B cell (primary cell): ENCODE measurements at regions not wholly inside any gene's neighbourhood (a gene's known extent, or its start where the extent isn't known, plus 50 kb on each side); places are given as distances from the start of the nearest gene placed in this dataset.
"Not testable (repeated sequence)": the region's sequence is repeated elsewhere in the genome, so short reads cannot be mapped to it uniquely, and the experiment has no call there.

ENCODE experiments used
- ATAC-seq: fragments of 200-7000 bp; cut with Tn5 transposase; one replicate; pipeline ENCODE4 v1.10.0; 2021; ENCODE audit warnings: low read depth, mild to moderate bottlenecking, moderate number of reproducible peaks, moderate library complexity
- CTCF ChIA-PET: fragments of 350-600 bp; sonication (Branson Sonifier 250); formaldehyde crosslinking; loops from one replicate; lab custom pipeline; 2021; ENCODE audit warnings: antibody characterized with exemption, inconsistent platforms; lab: Charles Lee
- POLR2A ChIA-PET: fragments of 350-600 bp; sonication (Branson Sonifier 250); formaldehyde crosslinking; loops from one replicate; lab custom pipeline; 2021; ENCODE audit warnings: antibody characterized with exemption; lab: Charles Lee
- DNase-seq: peaks from one replicate; pipeline ENCODE4 v3.0.0; 2013
- H2AFZ ChIP-seq: 2 replicates; pipeline ENCODE4 v1.6.1; 2012; ENCODE audit warnings: mild to moderate bottlenecking, low read depth, low read length; ENCODE audit not compliant: insufficient read depth, poor library complexity, severe bottlenecking
- H3K27ac ChIP-seq, 2 donors: 1 replicate in 1 of 2; 2 replicates in 1 of 2; pipeline ENCODE4 v1.5.1; 2012 to 2013; ENCODE audit warnings: low read length in 2 of 2, mild to moderate bottlenecking in 2 of 2, moderate library complexity in 1 of 2
- H3K27me3 ChIP-seq, 4 experiments: fragments of 200-600 bp in 1 of 4; sonication (generic) in 1 of 4; replicated peaks in 1 of 4; 1 replicate in 2 of 4; 2 replicates in 2 of 4; pipeline versions ENCODE4 v1.6.1 to v1.7.0; 2013 to 2016; ENCODE audit warnings: low read length in 3 of 4, mild to moderate bottlenecking in 2 of 4, mixed read lengths in 1 of 4, moderate library complexity in 1 of 4; ENCODE audit not compliant: insufficient read depth in 4 of 4, control insufficient read depth in 3 of 4; ENCODE audit errors: control extremely low read depth in 1 of 4
- H3K36me3 ChIP-seq, 2 experiments: replicated peaks in 1 of 2; 1 replicate in 1 of 2; 2 replicates in 1 of 2; pipeline versions ENCODE4 v1.6.1 to v1.7.1; 2013; ENCODE audit warnings: low read length in 1 of 2; ENCODE audit not compliant: insufficient read depth in 2 of 2, control insufficient read depth in 1 of 2; ENCODE audit errors: control extremely low read depth in 1 of 2, extremely low read depth in 1 of 2
- H3K4me1 ChIP-seq, 2 donors: fragments of 200-600 bp in 1 of 2; sonication (generic) in 1 of 2; 1 replicate in 1 of 2; 2 replicates in 1 of 2; pipeline versions ENCODE4 v1.5.1 to v1.6.1; 2013 to 2017; ENCODE audit warnings: low read length in 2 of 2; ENCODE audit not compliant: control insufficient read depth in 2 of 2, insufficient read depth in 2 of 2
- H3K4me2 ChIP-seq: replicated peaks from 2 replicates; pipeline ENCODE3; 2012; ENCODE audit warnings: mild to moderate bottlenecking, low read depth, low read length; ENCODE audit not compliant: poor library complexity, severe bottlenecking
- H3K4me3 ChIP-seq, 5 experiments: fragments of 200-600 bp in 1 of 5; sonication (generic) in 1 of 5; 1 replicate in 3 of 5; 2 replicates in 2 of 5; pipeline versions ENCODE4 v1.5.1 to v1.7.0; 2011 to 2016; ENCODE audit warnings: low read length in 4 of 5, mild to moderate bottlenecking in 4 of 5, low read depth in 2 of 5, control low read depth in 1 of 5, moderate library complexity in 1 of 5; ENCODE audit not compliant: insufficient read depth in 1 of 5; ENCODE audit errors: control extremely low read depth in 1 of 5, extremely low read depth in 1 of 5
- H3K79me2 ChIP-seq: fragments of 200-600 bp; sonication (generic); one replicate; pipeline ENCODE4 v1.6.0; 2016; ENCODE audit warnings: low read length; ENCODE audit not compliant: control insufficient read depth, insufficient read depth
- H3K9ac ChIP-seq: fragments of 200-600 bp; sonication (generic); 2 replicates; pipeline ENCODE4 v1.6.1; 2017; ENCODE audit warnings: mild to moderate bottlenecking, low read length, moderate library complexity
- H3K9me3 ChIP-seq, 3 donors: one replicate each; pipeline versions ENCODE4 v1.6.1 to v1.7.1; 2013; ENCODE audit warnings: low read length in 2 of 3; ENCODE audit not compliant: control insufficient read depth in 2 of 3, insufficient read depth in 1 of 3; ENCODE audit errors: control extremely low read depth in 1 of 3
- H4K20me1 ChIP-seq: 2 replicates; pipeline ENCODE4 v1.6.0; 2012; ENCODE audit warnings: mild to moderate bottlenecking, low read length; ENCODE audit not compliant: insufficient read depth, control insufficient read depth, poor library complexity, severe bottlenecking
- H3K27ac Mint-ChIP-seq: one replicate; pipeline ENCODE4 v1.8.0; 2021; ENCODE audit warnings: mixed read lengths
- H3K27me3 Mint-ChIP-seq: one replicate; pipeline ENCODE4 v1.8.0; 2021; ENCODE audit warnings: mixed read lengths
- H3K4me1 Mint-ChIP-seq: one replicate; pipeline ENCODE4 v1.8.0; 2021; ENCODE audit warnings: mixed read lengths
- H3K4me3 Mint-ChIP-seq: one replicate; pipeline ENCODE4 v1.8.0; 2021; ENCODE audit warnings: mixed read lengths
- H3K9me3 Mint-ChIP-seq: one replicate; pipeline ENCODE4 v1.8.0; 2022; ENCODE audit warnings: mixed read lengths; ENCODE audit not compliant: insufficient read depth
- EZH2 ChIP-seq: IDR thresholded peaks from 2 replicates; pipeline ENCODE4 v1.6.1; 2012; ENCODE audit warnings: borderline replicate concordance, low read depth, mild to moderate bottlenecking, moderate library complexity, low read length; ENCODE audit not compliant: insufficient read depth, poor library complexity, severe bottlenecking
- WGBS: methylation state at CpG from one replicate; pipeline ENCODE4 v1.1.5; 2013; ENCODE audit warnings: missing lambda C conversion rate; ENCODE audit not compliant: insufficient coverage; 5-methylcytosine and 5-hydroxymethylcytosine counted together
- intact Hi-C: fragments of 100-400 bp; cut with micrococcal nuclease; formaldehyde crosslinking; loops from one replicate; pipeline ENCODE4 v1.10.0; 2022
- TF ChIP-seq, protein P1 (sequence below): fragments of 200-600 bp; IDR thresholded peaks from one replicate; pipeline ENCODE4 v1.8.0; 2022; ENCODE audit warnings: antibody characterized with exemption, mild to moderate bottlenecking

DNA sequence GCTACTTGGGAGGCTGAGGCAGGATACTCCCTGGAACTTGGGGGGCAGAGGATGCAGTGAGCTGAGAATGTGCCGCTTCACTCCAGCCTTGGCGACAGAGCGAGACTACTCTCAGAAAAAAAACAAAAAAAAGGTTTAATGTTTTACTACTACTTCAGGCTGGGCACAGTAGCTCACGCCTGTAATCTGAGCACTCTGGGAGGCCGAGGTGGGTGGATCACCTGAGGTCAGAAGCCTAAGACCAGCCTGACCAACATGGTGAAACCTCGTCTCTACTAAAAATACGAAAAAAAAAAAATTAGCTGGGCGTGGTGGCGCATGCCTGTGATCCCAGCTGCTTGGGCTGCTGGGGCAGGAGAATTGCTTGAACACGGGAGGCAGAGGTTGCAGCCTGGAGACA lies 75.7 kb upstream of the ATIC start:
- Histone ChIP-seq H3K27ac (no peak overlapping the region), H3K9me3 (no peaks in the 10 kb centered on the region), H3K36me3 (no peaks in the 10 kb centered on the region), H3K9ac (no peak overlapping the region), H3K27me3 (no peaks in the 10 kb centered on the region), H3K4me3 (no peak overlapping the region), H3K79me2 (no peaks in the 10 kb centered on the region), H2AFZ (no peak overlapping the region), H3K4me2 (no peak overlapping the region), H4K20me1 (no peaks in the 10 kb centered on the region), H3K4me1 (no peaks in the 10 kb centered on the region)
- 95% methylated on average over 7 of the region's 10 CpGs for WGBS
- intact Hi-C loops: no loop called here
- DNase-seq (no peak), ATAC-seq (no peak)
- Mint-ChIP-seq H3K4me1 (no peaks in the 10 kb centered on the region), H3K9me3 (no peaks in the 10 kb centered on the region), H3K27me3 (peaks cover 3% of the 10 kb centered on the region), H3K27ac (no peak overlapping the region), H3K4me3 (no peak overlapping the region)
- POLR2A ChIA-PET: no interaction called here
- CTCF ChIA-PET: no interaction called here
- no peak for TF ChIP-seq EZH2
- TF ChIP-seq, protein P1, sequence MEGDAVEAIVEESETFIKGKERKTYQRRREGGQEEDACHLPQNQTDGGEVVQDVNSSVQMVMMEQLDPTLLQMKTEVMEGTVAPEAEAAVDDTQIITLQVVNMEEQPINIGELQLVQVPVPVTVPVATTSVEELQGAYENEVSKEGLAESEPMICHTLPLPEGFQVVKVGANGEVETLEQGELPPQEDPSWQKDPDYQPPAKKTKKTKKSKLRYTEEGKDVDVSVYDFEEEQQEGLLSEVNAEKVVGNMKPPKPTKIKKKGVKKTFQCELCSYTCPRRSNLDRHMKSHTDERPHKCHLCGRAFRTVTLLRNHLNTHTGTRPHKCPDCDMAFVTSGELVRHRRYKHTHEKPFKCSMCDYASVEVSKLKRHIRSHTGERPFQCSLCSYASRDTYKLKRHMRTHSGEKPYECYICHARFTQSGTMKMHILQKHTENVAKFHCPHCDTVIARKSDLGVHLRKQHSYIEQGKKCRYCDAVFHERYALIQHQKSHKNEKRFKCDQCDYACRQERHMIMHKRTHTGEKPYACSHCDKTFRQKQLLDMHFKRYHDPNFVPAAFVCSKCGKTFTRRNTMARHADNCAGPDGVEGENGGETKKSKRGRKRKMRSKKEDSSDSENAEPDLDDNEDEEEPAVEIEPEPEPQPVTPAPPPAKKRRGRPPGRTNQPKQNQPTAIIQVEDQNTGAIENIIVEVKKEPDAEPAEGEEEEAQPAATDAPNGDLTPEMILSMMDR: no peak

DNA sequence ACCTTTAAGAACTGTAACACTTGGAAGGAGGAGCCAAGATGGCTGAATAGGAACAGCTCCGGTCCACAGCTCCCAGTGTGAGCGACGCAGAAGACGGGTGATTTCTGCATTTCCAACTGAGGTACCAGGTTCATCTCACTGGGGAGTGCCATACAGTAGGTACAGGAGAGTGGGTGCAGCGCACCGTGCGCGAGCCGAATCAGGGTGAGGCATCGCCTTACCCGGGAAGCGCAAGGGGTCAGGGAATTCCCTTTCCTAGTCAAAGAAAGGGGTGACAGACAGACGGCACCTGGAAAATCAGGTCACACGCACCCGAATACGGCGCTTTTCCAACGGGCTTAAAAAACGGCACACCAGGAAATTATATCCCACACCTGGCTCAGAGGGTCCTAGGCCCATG lies 81.8 kb upstream of the ABCA12 start:
- H3K27ac Mint-ChIP-seq, POLR2A ChIA-PET, H3K79me2 ChIP-seq, H3K27me3 Mint-ChIP-seq, H4K20me1 ChIP-seq, ATAC-seq, H3K4me1 ChIP-seq, H3K36me3 ChIP-seq, H3K9me3 Mint-ChIP-seq, H3K9ac ChIP-seq, DNase-seq, intact Hi-C loops, H3K4me2 ChIP-seq, H3K27ac ChIP-seq, CTCF ChIA-PET, H3K4me1 Mint-ChIP-seq, H2AFZ ChIP-seq, H3K4me3 ChIP-seq, H3K27me3 ChIP-seq, H3K4me3 Mint-ChIP-seq: not testable (repeated sequence)
- H3K9me3 ChIP-seq: peaks cover 0 to 12% (median 0%) of the 10 kb centered on the region in 3 donors
- WGBS: 90% methylated on average over 19 of the region's 19 CpGs
